ENCODE measurements at regions not wholly inside any gene's neighbourhood (a gene's known extent, or its start where the extent isn't known, plus 50 kb on each side); places are given as distances from the start of the nearest gene placed in this dataset.
"Not testable (repeated sequence)": the region's sequence is repeated elsewhere in the genome, so short reads cannot be mapped to it uniquely, and the experiment has no call there.

- DNase-seq = no peak
- TF ChIP-seq CTCF (IDR thresholded peaks at IDR 0.05) = no peak
- ATAC-seq = no peak
- intact Hi-C loops (cut with DNase I) = no loop called here
- H3K4me3 ChIP-seq = no peak overlapping the region
- WGBS, 2 donors = 73 to 83% methylated on average over 10 of the region's 10 CpGs
- no peaks in the 10 kb centered on the region for H3K36me3 ChIP-seq
- H3K27me3 ChIP-seq = peaks cover 0 to 5% (median 0%) of the 10 kb centered on the region in 7 donors
- peaks cover 0 to 34% (median 13%) of the 10 kb centered on the region in 9 donors for H3K4me1 ChIP-seq
- H3K9me3 ChIP-seq = no peaks in the 10 kb centered on the region
- no peak overlapping the region for H3K27ac ChIP-seq
Measured at GRCh38 chr20:40275738-40276137, 413.3 kb downstream of the MAFB start.

GRCh38 chr20:40274912-40275533, 414.0 kb downstream of the MAFB start:
- H3K4me1 ChIP-seq = peaks cover 0 to 30% (median 13%) of the 10 kb centered on the region in 9 donors
- H3K27me3 ChIP-seq = peaks cover 0 to 5% (median 0%) of the 10 kb centered on the region in 7 donors
- no peak overlapping the region for H3K4me3 ChIP-seq
- H3K27ac ChIP-seq = no peak overlapping the region
- H3K9me3 ChIP-seq = no peaks in the 10 kb centered on the region
- DNase-seq (no peak), ATAC-seq (no peak)
- no peaks in the 10 kb centered on the region for H3K36me3 ChIP-seq
- intact Hi-C loops (cut with DNase I) = no loop called here
- 77 to 80% methylated on average over 3 of the region's 3 CpGs for WGBS, 2 donors
- no peak for TF ChIP-seq CTCF (IDR thresholded peaks at IDR 0.05)

- not testable (repeated sequence) for H3K4me1 ChIP-seq, H3K9me3 ChIP-seq, H3K27me3 ChIP-seq, H3K4me3 ChIP-seq, DNase-seq, H3K36me3 ChIP-seq, ATAC-seq, H3K27ac ChIP-seq
- 82 to 91% methylated on average over 10 to 11 of the region's 11 CpGs for whole genome bisulfite sequencing, 2 donors
- intact Hi-C loops (cut with DNase I) = loop anchor here in 5 of 10 donors (5.0 to 10.0 kb wide), 4 partner anchors 413 to 426 kb away; partner anchors contain the start of gene MAFB (in 1 of the 5)
Measured at GRCh38 chr20:40269274-40269673, 419.8 kb downstream of the MAFB start.

GRCh38 chr20:40268321-40269075, 420.5 kb downstream of the MAFB start:
- no peak for DNase-seq
- Histone ChIP-seq H3K4me1 (peaks cover 0 to 5% (median 0%) of the 10 kb centered on the region in 9 donors), H3K27ac (no peak overlapping the region), H3K36me3 (no peaks in the 10 kb centered on the region), H3K27me3 (no peaks in the 10 kb centered on the region), H3K9me3 (no peaks in the 10 kb centered on the region), H3K4me3 (no peak overlapping the region)
- TF ChIP-seq CTCF (IDR thresholded peaks at IDR 0.05) = no peak
- intact Hi-C loops (cut with DNase I) = loop anchor here in 5 of 10 donors (5.0 to 10.0 kb wide), 4 partner anchors 414 to 426 kb away; partner anchors contain the start of gene MAFB (in 1 of the 5)
- WGBS, 2 donors = 73 to 78% methylated on average over 3 of the region's 3 CpGs
- no peak for ATAC-seq
